Large intestine (tissue), 3 donors: ENCODE measurements at regions not wholly inside any gene's neighbourhood (a gene's known extent, or its start where the extent isn't known, plus 50 kb on each side); places are given as distances from the start of the nearest gene placed in this dataset.

Experiments
- DNase-seq, 2 donors: peaks; one replicate each; pipeline versions ENCODE4 v3.0.0 to v3.0.0-alpha.2; 2013
- H3K27ac ChIP-seq: one replicate; pipeline ENCODE4 v1.5.1; 2013; ENCODE audit warnings: low read length
- H3K27me3 ChIP-seq: 2 replicates; pipeline ENCODE4 v1.6.1; 2013; ENCODE audit warnings: low read length; ENCODE audit not compliant: control insufficient read depth, insufficient read depth
- H3K36me3 ChIP-seq: 2 replicates; pipeline ENCODE4 v1.6.1; 2013; ENCODE audit warnings: low read length; ENCODE audit not compliant: control insufficient read depth, insufficient read depth
- H3K4me1 ChIP-seq: one replicate; pipeline ENCODE4 v1.6.1; 2013; ENCODE audit warnings: low read length; ENCODE audit not compliant: control insufficient read depth, insufficient read depth
- H3K4me3 ChIP-seq: one replicate; pipeline ENCODE4 v1.5.1; 2013; ENCODE audit warnings: low read length
- H3K9me3 ChIP-seq: one replicate; pipeline ENCODE4 v1.6.1; 2013; ENCODE audit warnings: mild to moderate bottlenecking, low read depth, low read length, moderate library complexity; ENCODE audit not compliant: control insufficient read depth
- WGBS: methylation state at CpG from one replicate; pipeline ENCODE4 v1.1.5; 2013; ENCODE audit warnings: low lambda C conversion rate; ENCODE audit not compliant: insufficient coverage; 5-methylcytosine and 5-hydroxymethylcytosine counted together

GRCh38 chr5:61915646-61916045 lies 390.4 kb upstream of the KIF2A start:
- H3K4me1 ChIP-seq: peaks cover 15% of the 10 kb centered on the region
- no peak overlapping the region for H3K4me3 ChIP-seq
- peak in 1 of 2 donors; percentile 14 for DNase-seq
- H3K36me3 ChIP-seq: no peaks in the 10 kb centered on the region
- no peak overlapping the region for H3K27ac ChIP-seq
- peaks cover 3% of the 10 kb centered on the region for H3K9me3 ChIP-seq
- WGBS: no CpG with 5 or more reads among the region's 4 CpGs
- H3K27me3 ChIP-seq: no peaks in the 10 kb centered on the region

GRCh38 chr5:61916621-61917620 lies 389.1 kb upstream of the KIF2A start:
- Histone ChIP-seq H3K4me1 (peaks cover 15% of the 10 kb centered on the region), H3K27ac (peak overlapping the region; percentile 5), H3K4me3 (no peak overlapping the region), H3K9me3 (peaks cover 3% of the 10 kb centered on the region), H3K36me3 (no peaks in the 10 kb centered on the region), H3K27me3 (no peaks in the 10 kb centered on the region)
- DNase-seq: no peak
- 92% methylated on average over 2 of the region's 4 CpGs for WGBS

- H3K4me3 ChIP-seq: no peak overlapping the region
- H3K4me1 ChIP-seq: peaks cover 15% of the 10 kb centered on the region
- no peaks in the 10 kb centered on the region for H3K27me3 ChIP-seq
- H3K36me3 ChIP-seq: no peaks in the 10 kb centered on the region
- no CpG with 5 or more reads among the region's 2 CpGs for WGBS
- DNase-seq: peak; percentile 76 to 89
- no peaks in the 10 kb centered on the region for H3K9me3 ChIP-seq
- peak overlapping the region; percentile 71 for H3K27ac ChIP-seq
These were observed 387.4 kb upstream of the KIF2A start for GRCh38 chr5:61918611-61919010.

- H3K36me3 ChIP-seq: no peaks in the 10 kb centered on the region
- H3K4me1 ChIP-seq: peaks cover 15% of the 10 kb centered on the region
- peak; percentile 87 to 91 for DNase-seq
- no peak overlapping the region for H3K4me3 ChIP-seq
- no peaks in the 10 kb centered on the region for H3K9me3 ChIP-seq
- H3K27ac ChIP-seq: peak overlapping the region; percentile 71
- H3K27me3 ChIP-seq: no peaks in the 10 kb centered on the region
- WGBS: 17% methylated on average over 1 of the region's 6 CpGs
These were observed 386.1 kb upstream of the KIF2A start for GRCh38 chr5:61919920-61920319.

GRCh38 chr5:61924251-61924650 lies 381.8 kb upstream of the KIF2A start:
- Histone ChIP-seq H3K27ac (no peak overlapping the region), H3K4me1 (peaks cover 6% of the 10 kb centered on the region), H3K4me3 (no peak overlapping the region), H3K9me3 (no peaks in the 10 kb centered on the region), H3K27me3 (no peaks in the 10 kb centered on the region), H3K36me3 (no peaks in the 10 kb centered on the region)
- no peak for DNase-seq
- 100% methylated on average over 1 of the region's 1 CpG for WGBS

GRCh38 chr5:61926911-61927310 lies 379.1 kb upstream of the KIF2A start:
- no peaks in the 10 kb centered on the region for H3K9me3 ChIP-seq
- DNase-seq: no peak
- H3K36me3 ChIP-seq: no peaks in the 10 kb centered on the region
- no peak overlapping the region for H3K27ac ChIP-seq
- H3K4me3 ChIP-seq: no peak overlapping the region
- no peaks in the 10 kb centered on the region for H3K27me3 ChIP-seq
- H3K4me1 ChIP-seq: no peaks in the 10 kb centered on the region

GRCh38 chr5:61931236-61931635 lies 374.8 kb upstream of the KIF2A start:
- H3K36me3 ChIP-seq: no peaks in the 10 kb centered on the region
- H3K4me3 ChIP-seq: no peak overlapping the region
- H3K4me1 ChIP-seq: no peaks in the 10 kb centered on the region
- no peak overlapping the region for H3K27ac ChIP-seq
- H3K27me3 ChIP-seq: no peaks in the 10 kb centered on the region
- no peak for DNase-seq
- H3K9me3 ChIP-seq: no peaks in the 10 kb centered on the region

- no peaks in the 10 kb centered on the region for H3K9me3 ChIP-seq
- 0% methylated on average over 1 of the region's 4 CpGs for WGBS
- H3K27me3 ChIP-seq: no peaks in the 10 kb centered on the region
- no peak overlapping the region for H3K4me3 ChIP-seq
- H3K4me1 ChIP-seq: no peaks in the 10 kb centered on the region
- no peak overlapping the region for H3K27ac ChIP-seq
- DNase-seq: peak; percentile 54 to 64
- H3K36me3 ChIP-seq: no peaks in the 10 kb centered on the region
These were observed 372.0 kb upstream of the KIF2A start for GRCh38 chr5:61933787-61934626.

- no peaks in the 10 kb centered on the region for H3K36me3 ChIP-seq
- no peak for DNase-seq
- H3K4me3 ChIP-seq: no peak overlapping the region
- H3K27ac ChIP-seq: no peak overlapping the region
- H3K9me3 ChIP-seq: no peaks in the 10 kb centered on the region
- no CpG with 5 or more reads among the region's 1 CpG for WGBS
- H3K4me1 ChIP-seq: peaks cover 4% of the 10 kb centered on the region
- no peaks in the 10 kb centered on the region for H3K27me3 ChIP-seq
These were observed 364.4 kb upstream of the KIF2A start for GRCh38 chr5:61941637-61942036.

- no peak overlapping the region for H3K27ac ChIP-seq
- no peaks in the 10 kb centered on the region for H3K36me3 ChIP-seq
- H3K4me1 ChIP-seq: peaks cover 4% of the 10 kb centered on the region
- no peak for DNase-seq
- no CpG with 5 or more reads among the region's 2 CpGs for WGBS
- H3K27me3 ChIP-seq: no peaks in the 10 kb centered on the region
- no peak overlapping the region for H3K4me3 ChIP-seq
- H3K9me3 ChIP-seq: no peaks in the 10 kb centered on the region
These were observed 363.4 kb upstream of the KIF2A start for GRCh38 chr5:61942462-61943049.
